HepG2 (cell line): ENCODE measurements at regions not wholly inside any gene's neighbourhood (a gene's known extent, or its start where the extent isn't known, plus 50 kb on each side); places are given as distances from the start of the nearest gene placed in this dataset.

Experiments used
- CREM ChIP-seq, 2 experiments: sonication (generic) in 1 of 2; formaldehyde crosslinking in 1 of 2; IDR thresholded peaks; 2 replicates each; pipeline versions ENCODE4 v1.4.0 to v1.6.1; 2016 to 2020; ENCODE audit warnings: antibody characterized with exemption in 1 of 2, mild to moderate bottlenecking in 1 of 2, missing genetic modification reagents in 1 of 2
- CTCF ChIP-seq: sonication (generic); formaldehyde crosslinking; IDR thresholded peaks from 2 replicates; pipeline ENCODE4 v1.5.0; 2020; ENCODE audit warnings: mild to moderate bottlenecking, missing genetic modification reagents, moderate library complexity
- GZF1 ChIP-seq: sonication (generic); formaldehyde crosslinking; IDR thresholded peaks from 2 replicates; pipeline ENCODE4 v1.5.1; 2020; ENCODE audit warnings: mild to moderate bottlenecking, missing genetic modification reagents
- POLR2AphosphoS5 ChIP-seq: IDR thresholded peaks from 2 replicates; pipeline ENCODE4 v1.6.1; 2012; ENCODE audit warnings: low read depth, low read length
- REL ChIP-seq: sonication (generic); formaldehyde crosslinking; conservative IDR thresholded peaks from 2 replicates; pipeline ENCODE4 v1.8.0; 2022; ENCODE audit warnings: mild to moderate bottlenecking, missing genetic modification reagents, moderate library complexity
- TBP ChIP-seq: sonication (generic); formaldehyde crosslinking; IDR thresholded peaks from 2 replicates; pipeline ENCODE4 v1.5.0; 2020; ENCODE audit warnings: missing genetic modification reagents
- YY1 ChIP-seq: IDR thresholded peaks from 2 replicates; pipeline ENCODE4 v1.6.1; 2011; ENCODE audit warnings: low read length, low read depth, moderate library complexity, mild to moderate bottlenecking; ENCODE audit not compliant: insufficient read depth, insufficient replicate concordance
- ZFP37 ChIP-seq: sonication (generic); formaldehyde crosslinking; IDR thresholded peaks from 2 replicates; pipeline ENCODE4 v1.4.0; 2020; ENCODE audit warnings: missing genetic modification reagents, borderline replicate concordance

GRCh38 chr5:61598126-61598525 is 266.1 kb downstream of the ZSWIM6 start:
- TF ChIP-seq REL (CRISPR knock-in tag): no peak
- no peak for TF ChIP-seq GZF1 (CRISPR knock-in tag)
- TF ChIP-seq CTCF (CRISPR knock-in tag): no peak
- TF ChIP-seq ZFP37 (CRISPR knock-in tag): no peak
- no peak for TF ChIP-seq POLR2AphosphoS5
- no peak for TF ChIP-seq CREM (IDR thresholded peaks at IDR 0.05)
- no peak for TF ChIP-seq CREM (CRISPR knock-in tag; IDR thresholded peaks at IDR 0.05)
- TF ChIP-seq YY1: no peak
- TF ChIP-seq TBP (CRISPR knock-in tag): no peak
